ENCODE measurements at regions not wholly inside any gene's neighbourhood (a gene's known extent, or its start where the extent isn't known, plus 50 kb on each side); places are given as distances from the start of the nearest gene placed in this dataset.

DNA sequence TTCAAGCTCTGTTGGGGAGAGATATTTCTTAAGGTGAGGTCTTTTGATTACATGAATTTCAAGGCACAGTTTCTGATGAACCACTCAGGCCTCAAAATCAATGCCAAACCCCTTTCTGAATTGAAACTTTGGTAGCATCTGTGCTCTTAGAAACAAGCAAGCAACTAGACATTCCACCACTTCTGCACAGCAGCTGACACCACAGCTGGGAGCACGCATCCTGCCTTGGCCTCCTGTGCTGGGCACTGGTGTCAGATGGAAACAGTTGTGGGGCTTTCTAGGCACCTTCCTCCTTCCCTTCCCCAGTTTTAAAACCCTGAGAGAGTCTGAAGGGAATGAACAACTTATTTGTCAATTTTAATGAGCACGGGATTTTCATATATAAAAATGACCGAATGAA is 360.2 kb downstream of the ADGRL2 start:
- TF ChIP-seq, protein P1, sequence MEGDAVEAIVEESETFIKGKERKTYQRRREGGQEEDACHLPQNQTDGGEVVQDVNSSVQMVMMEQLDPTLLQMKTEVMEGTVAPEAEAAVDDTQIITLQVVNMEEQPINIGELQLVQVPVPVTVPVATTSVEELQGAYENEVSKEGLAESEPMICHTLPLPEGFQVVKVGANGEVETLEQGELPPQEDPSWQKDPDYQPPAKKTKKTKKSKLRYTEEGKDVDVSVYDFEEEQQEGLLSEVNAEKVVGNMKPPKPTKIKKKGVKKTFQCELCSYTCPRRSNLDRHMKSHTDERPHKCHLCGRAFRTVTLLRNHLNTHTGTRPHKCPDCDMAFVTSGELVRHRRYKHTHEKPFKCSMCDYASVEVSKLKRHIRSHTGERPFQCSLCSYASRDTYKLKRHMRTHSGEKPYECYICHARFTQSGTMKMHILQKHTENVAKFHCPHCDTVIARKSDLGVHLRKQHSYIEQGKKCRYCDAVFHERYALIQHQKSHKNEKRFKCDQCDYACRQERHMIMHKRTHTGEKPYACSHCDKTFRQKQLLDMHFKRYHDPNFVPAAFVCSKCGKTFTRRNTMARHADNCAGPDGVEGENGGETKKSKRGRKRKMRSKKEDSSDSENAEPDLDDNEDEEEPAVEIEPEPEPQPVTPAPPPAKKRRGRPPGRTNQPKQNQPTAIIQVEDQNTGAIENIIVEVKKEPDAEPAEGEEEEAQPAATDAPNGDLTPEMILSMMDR (IDR thresholded peaks at IDR 0.05; ENCODE audit: low read length): no peak
- TF ChIP-seq EZH2 (IDR thresholded peaks at IDR 0.05; ENCODE audit: borderline replicate concordance, low read length): no peak
